Neural cell (in vitro differentiated cells): ENCODE measurements at regions not wholly inside any gene's neighbourhood (a gene's known extent, or its start where the extent isn't known, plus 50 kb on each side); places are given as distances from the start of the nearest gene placed in this dataset.

Source experiments
- H2AFZ ChIP-seq: fragments of 200-600, 300-800 bp; sonication (generic), shearing (Covaris generic); 2 replicates; pipeline ENCODE4 v1.6.0; 2014; ENCODE audit warnings: low read depth, mild to moderate bottlenecking, antibody characterized with exemption, low read length, moderate library complexity
- H3F3A ChIP-seq: fragments of 200-600 bp; shearing (Covaris generic); 2 replicates; pipeline ENCODE4 v1.6.1; 2016; ENCODE audit warnings: mild to moderate bottlenecking, moderate library complexity, mixed read lengths, antibody characterized with exemption, low read length; ENCODE audit not compliant: insufficient read depth, poor library complexity, severe bottlenecking
- H3K27ac ChIP-seq: fragments of 200-600, 300-800 bp; sonication (generic), shearing (Covaris generic); 2 replicates; pipeline ENCODE4 v1.5.1; 2014; ENCODE audit warnings: mild to moderate bottlenecking, low read length, moderate library complexity
- H3K27me3 ChIP-seq: fragments of 300-800, 200-600 bp; sonication (generic), shearing (Covaris generic); 2 replicates; pipeline ENCODE4 v1.6.0; 2014; ENCODE audit warnings: mild to moderate bottlenecking, low read depth, low read length, moderate library complexity; ENCODE audit not compliant: insufficient read depth
- H3K36me3 ChIP-seq: fragments of 300-800, 200-600 bp; sonication (generic), shearing (Covaris generic); 2 replicates; pipeline ENCODE4 v1.5.1; 2014; ENCODE audit warnings: mild to moderate bottlenecking, antibody characterized with exemption, low read length, moderate library complexity; ENCODE audit not compliant: insufficient read depth
- H3K4me2 ChIP-seq: fragments of 300-800, 200-600 bp; sonication (generic), shearing (Covaris generic); 2 replicates; pipeline ENCODE4 v1.6.0; 2014; ENCODE audit warnings: mild to moderate bottlenecking, low read length
- H3K4me3 ChIP-seq: fragments of 300-800, 200-600 bp; sonication (generic), shearing (Covaris generic); 2 replicates; pipeline ENCODE4 v1.5.1; 2014; ENCODE audit warnings: mild to moderate bottlenecking, low read length, moderate library complexity
- H3K79me2 ChIP-seq: fragments of 200-600 bp; shearing (Covaris generic); replicated peaks from 2 replicates; pipeline ENCODE4 v1.6.0; 2014; ENCODE audit warnings: mild to moderate bottlenecking, low read length, moderate library complexity; ENCODE audit not compliant: insufficient read depth
- H3K9ac ChIP-seq: fragments of 300-800, 200-600 bp; sonication (generic), shearing (Covaris generic); 2 replicates; pipeline ENCODE4 v1.6.1; 2016; ENCODE audit warnings: mild to moderate bottlenecking, low read length, mixed read lengths
- H3K9me2 ChIP-seq: fragments of 200-600 bp; shearing (Covaris generic); 2 replicates; pipeline ENCODE4 v1.6.1; 2016; ENCODE audit warnings: mild to moderate bottlenecking, low read length, mixed read lengths; ENCODE audit not compliant: insufficient read depth
- H3K9me3 ChIP-seq: fragments of 200-600, 300-800 bp; sonication (generic), shearing (Covaris generic); 2 replicates; pipeline ENCODE4 v1.6.1; 2016; ENCODE audit warnings: mild to moderate bottlenecking, mixed run types, low read length, moderate library complexity, mixed read lengths
- H4K20me1 ChIP-seq: fragments of 200-600 bp; shearing (Covaris generic); 2 replicates; pipeline ENCODE4 v1.6.1; 2016; ENCODE audit warnings: mild to moderate bottlenecking, mixed run types; ENCODE audit not compliant: insufficient read depth
- EP300 ChIP-seq: fragments of 450-650 bp; conservative IDR thresholded peaks from 2 replicates; pipeline ENCODE4 v1.6.1; 2014; ENCODE audit warnings: antibody characterized with exemption, mild to moderate bottlenecking, moderate library complexity; ENCODE audit not compliant: poor library complexity, severe bottlenecking
- EZH2 ChIP-seq: fragments of 200-600, 300-800 bp; shearing (Covaris generic), sonication (generic); IDR thresholded peaks from 2 replicates; pipeline ENCODE4 v1.6.1; 2014; ENCODE audit warnings: antibody characterized with exemption, low read length, borderline replicate concordance, mild to moderate bottlenecking; ENCODE audit not compliant: insufficient read depth, poor library complexity, severe bottlenecking
- MXI1 ChIP-seq: fragments of 450-650 bp; conservative IDR thresholded peaks from 2 replicates; pipeline ENCODE4 v1.6.1; 2014; ENCODE audit warnings: antibody characterized with exemption, mild to moderate bottlenecking; ENCODE audit not compliant: poor library complexity, severe bottlenecking
- POLR2AphosphoS5 ChIP-seq: IDR thresholded peaks from 2 replicates; pipeline ENCODE4 v1.6.1; 2012
- RAD21 ChIP-seq: fragments of 450-650 bp; conservative IDR thresholded peaks from 2 replicates; pipeline ENCODE4 v1.6.1; 2014; ENCODE audit warnings: antibody characterized with exemption, mild to moderate bottlenecking, moderate library complexity
- SMC3 ChIP-seq: fragments of 450-650 bp; conservative IDR thresholded peaks from 2 replicates; pipeline ENCODE4 v1.6.1; 2014; ENCODE audit warnings: antibody characterized with exemption, mild to moderate bottlenecking, moderate library complexity; ENCODE audit not compliant: poor library complexity
- TAF1 ChIP-seq: IDR thresholded peaks from 2 replicates; pipeline ENCODE4 v1.6.1; 2012; ENCODE audit warnings: low read depth
- TF ChIP-seq, protein P1 (sequence below): fragments of 450-650 bp; IDR thresholded peaks from 2 replicates; pipeline ENCODE4 v1.5.1; 2014; ENCODE audit warnings: antibody characterized with exemption, mild to moderate bottlenecking, moderate library complexity; ENCODE audit not compliant: poor library complexity, severe bottlenecking
- TF ChIP-seq, protein P2 (sequence below): IDR thresholded peaks from 2 replicates; pipeline ENCODE4 v1.6.1; 2012; ENCODE audit warnings: borderline replicate concordance

DNA sequence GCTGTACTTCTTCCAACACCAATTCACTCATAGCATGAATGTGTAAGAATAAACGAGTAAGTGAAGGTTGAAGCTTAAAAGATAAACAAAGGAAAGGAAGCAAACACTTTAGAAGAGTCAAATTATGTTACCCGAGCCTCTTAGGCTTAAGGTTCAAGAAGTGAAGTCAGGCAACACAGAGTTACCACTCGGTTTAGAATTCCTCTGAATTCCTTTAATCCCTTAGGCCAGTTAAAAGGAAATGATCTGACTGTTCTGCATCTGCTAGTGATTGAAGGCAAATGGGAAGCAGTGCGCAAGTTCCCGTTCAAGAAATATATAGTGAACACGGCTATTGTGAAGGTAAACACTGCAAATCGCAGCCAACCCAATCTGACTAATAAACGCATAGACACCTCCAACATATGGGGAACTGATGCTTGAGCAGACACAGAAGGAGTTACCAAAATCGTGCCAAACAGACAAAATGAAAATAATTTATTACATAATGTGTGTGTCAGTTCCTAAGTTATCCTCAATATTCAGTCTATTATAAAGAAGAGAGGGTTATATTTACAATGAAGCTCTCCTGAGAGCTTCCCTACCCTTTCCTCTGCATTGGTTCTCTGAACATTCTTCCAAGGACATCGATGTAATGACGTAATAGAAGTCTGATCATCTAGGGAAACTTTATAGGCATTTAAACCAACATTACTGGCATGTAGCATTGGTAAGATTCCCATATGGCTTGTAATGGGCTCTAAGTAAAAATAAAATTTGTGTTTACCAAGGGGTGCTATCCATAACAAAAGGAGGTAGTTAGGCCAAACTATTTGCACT is 837.1 kb upstream of the ZNF608 start:
- Histone ChIP-seq H3K9me2 (no peaks in the 10 kb centered on the region), H3K4me2 (no peak overlapping the region), H3F3A (no peaks in the 10 kb centered on the region), H3K9me3 (no peaks in the 10 kb centered on the region), H3K27ac (no peak overlapping the region), H3K79me2 (no peaks in the 10 kb centered on the region), H3K36me3 (no peaks in the 10 kb centered on the region), H3K4me3 (no peak overlapping the region), H4K20me1 (no peaks in the 10 kb centered on the region), H2AFZ (no peak overlapping the region), H3K27me3 (no peaks in the 10 kb centered on the region), H3K9ac (no peak overlapping the region)
- TF ChIP-seq SMC3 (no peak), EZH2 (no peak), EP300 (no peak), RAD21 (no peak), POLR2AphosphoS5 (no peak), MXI1 (no peak), TAF1 (no peak)
- TF ChIP-seq, protein P1, sequence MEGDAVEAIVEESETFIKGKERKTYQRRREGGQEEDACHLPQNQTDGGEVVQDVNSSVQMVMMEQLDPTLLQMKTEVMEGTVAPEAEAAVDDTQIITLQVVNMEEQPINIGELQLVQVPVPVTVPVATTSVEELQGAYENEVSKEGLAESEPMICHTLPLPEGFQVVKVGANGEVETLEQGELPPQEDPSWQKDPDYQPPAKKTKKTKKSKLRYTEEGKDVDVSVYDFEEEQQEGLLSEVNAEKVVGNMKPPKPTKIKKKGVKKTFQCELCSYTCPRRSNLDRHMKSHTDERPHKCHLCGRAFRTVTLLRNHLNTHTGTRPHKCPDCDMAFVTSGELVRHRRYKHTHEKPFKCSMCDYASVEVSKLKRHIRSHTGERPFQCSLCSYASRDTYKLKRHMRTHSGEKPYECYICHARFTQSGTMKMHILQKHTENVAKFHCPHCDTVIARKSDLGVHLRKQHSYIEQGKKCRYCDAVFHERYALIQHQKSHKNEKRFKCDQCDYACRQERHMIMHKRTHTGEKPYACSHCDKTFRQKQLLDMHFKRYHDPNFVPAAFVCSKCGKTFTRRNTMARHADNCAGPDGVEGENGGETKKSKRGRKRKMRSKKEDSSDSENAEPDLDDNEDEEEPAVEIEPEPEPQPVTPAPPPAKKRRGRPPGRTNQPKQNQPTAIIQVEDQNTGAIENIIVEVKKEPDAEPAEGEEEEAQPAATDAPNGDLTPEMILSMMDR = no peak
- TF ChIP-seq, protein P2, sequence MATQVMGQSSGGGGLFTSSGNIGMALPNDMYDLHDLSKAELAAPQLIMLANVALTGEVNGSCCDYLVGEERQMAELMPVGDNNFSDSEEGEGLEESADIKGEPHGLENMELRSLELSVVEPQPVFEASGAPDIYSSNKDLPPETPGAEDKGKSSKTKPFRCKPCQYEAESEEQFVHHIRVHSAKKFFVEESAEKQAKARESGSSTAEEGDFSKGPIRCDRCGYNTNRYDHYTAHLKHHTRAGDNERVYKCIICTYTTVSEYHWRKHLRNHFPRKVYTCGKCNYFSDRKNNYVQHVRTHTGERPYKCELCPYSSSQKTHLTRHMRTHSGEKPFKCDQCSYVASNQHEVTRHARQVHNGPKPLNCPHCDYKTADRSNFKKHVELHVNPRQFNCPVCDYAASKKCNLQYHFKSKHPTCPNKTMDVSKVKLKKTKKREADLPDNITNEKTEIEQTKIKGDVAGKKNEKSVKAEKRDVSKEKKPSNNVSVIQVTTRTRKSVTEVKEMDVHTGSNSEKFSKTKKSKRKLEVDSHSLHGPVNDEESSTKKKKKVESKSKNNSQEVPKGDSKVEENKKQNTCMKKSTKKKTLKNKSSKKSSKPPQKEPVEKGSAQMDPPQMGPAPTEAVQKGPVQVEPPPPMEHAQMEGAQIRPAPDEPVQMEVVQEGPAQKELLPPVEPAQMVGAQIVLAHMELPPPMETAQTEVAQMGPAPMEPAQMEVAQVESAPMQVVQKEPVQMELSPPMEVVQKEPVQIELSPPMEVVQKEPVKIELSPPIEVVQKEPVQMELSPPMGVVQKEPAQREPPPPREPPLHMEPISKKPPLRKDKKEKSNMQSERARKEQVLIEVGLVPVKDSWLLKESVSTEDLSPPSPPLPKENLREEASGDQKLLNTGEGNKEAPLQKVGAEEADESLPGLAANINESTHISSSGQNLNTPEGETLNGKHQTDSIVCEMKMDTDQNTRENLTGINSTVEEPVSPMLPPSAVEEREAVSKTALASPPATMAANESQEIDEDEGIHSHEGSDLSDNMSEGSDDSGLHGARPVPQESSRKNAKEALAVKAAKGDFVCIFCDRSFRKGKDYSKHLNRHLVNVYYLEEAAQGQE = no peak

DNA sequence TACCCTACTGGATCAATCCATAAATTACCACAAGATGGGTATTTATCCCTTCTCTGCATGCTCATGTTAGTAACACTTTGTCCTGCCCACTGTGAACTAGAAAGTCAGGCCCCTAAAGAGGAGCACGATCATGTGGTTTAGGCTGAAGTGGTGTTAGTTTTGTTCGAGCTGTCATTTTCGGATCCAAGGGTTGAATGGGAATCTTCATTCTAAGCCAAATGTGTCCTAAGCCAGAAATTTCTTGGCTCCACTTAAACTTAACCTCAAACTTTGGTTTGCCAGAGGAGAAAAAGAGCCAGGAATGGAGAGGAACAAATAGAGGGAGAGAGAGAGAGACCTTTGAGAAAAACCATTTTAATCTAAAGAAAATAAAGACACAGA is 837.7 kb upstream of the ZNF608 start:
- TF ChIP-seq MXI1 (no peak), EP300 (no peak), TAF1 (no peak), SMC3 (no peak)
- H4K20me1 ChIP-seq = no peaks in the 10 kb centered on the region
- H3K4me3 ChIP-seq = no peak overlapping the region
- no peak overlapping the region for H3K4me2 ChIP-seq
- no peaks in the 10 kb centered on the region for H3K27me3 ChIP-seq
- H3K36me3 ChIP-seq = no peaks in the 10 kb centered on the region
- no peaks in the 10 kb centered on the region for H3K79me2 ChIP-seq
- no peak overlapping the region for H2AFZ ChIP-seq
- no peak overlapping the region for H3K27ac ChIP-seq
- no peak overlapping the region for H3K9ac ChIP-seq
- H3K9me2 ChIP-seq = no peaks in the 10 kb centered on the region
- no peaks in the 10 kb centered on the region for H3K9me3 ChIP-seq
- H3F3A ChIP-seq = no peaks in the 10 kb centered on the region
